BE2C (cell line): ENCODE measurements at regions not wholly inside any gene's neighbourhood (a gene's known extent, or its start where the extent isn't known, plus 50 kb on each side); places are given as distances from the start of the nearest gene placed in this dataset.
"Not testable (repeated sequence)": the region's sequence is repeated elsewhere in the genome, so short reads cannot be mapped to it uniquely, and the experiment has no call there.

Experiments
- DNase-seq: peaks from one replicate; pipeline ENCODE4 v3.0.0-alpha.2; 2020
- H3K27me3 ChIP-seq: fragments of 250-450 bp; sonication (Bioruptor Pico); 2 replicates; pipeline ENCODE4 v1.5.1; 2020; ENCODE audit warnings: mild to moderate bottlenecking
- H3K36me3 ChIP-seq: fragments of 250-450 bp; sonication (Bioruptor Pico); 2 replicates; pipeline ENCODE4 v1.5.1; 2020; ENCODE audit warnings: mild to moderate bottlenecking
- H3K4me1 ChIP-seq: fragments of 250-450 bp; sonication (Bioruptor Pico); 2 replicates; pipeline ENCODE4 v1.5.1; 2020
- H3K4me3 ChIP-seq: 2 replicates; pipeline ENCODE4 v1.5.1; 2011; ENCODE audit warnings: low read depth, low read length
- H3K9me3 ChIP-seq: fragments of 250-450 bp; sonication (Bioruptor Pico); 2 replicates; pipeline ENCODE4 v1.5.1; 2020
- TF ChIP-seq, protein P1 (sequence below): IDR thresholded peaks from 2 replicates; pipeline ENCODE4 v1.5.1; 2012; ENCODE audit warnings: mild to moderate bottlenecking, low read depth, low read length

DNA sequence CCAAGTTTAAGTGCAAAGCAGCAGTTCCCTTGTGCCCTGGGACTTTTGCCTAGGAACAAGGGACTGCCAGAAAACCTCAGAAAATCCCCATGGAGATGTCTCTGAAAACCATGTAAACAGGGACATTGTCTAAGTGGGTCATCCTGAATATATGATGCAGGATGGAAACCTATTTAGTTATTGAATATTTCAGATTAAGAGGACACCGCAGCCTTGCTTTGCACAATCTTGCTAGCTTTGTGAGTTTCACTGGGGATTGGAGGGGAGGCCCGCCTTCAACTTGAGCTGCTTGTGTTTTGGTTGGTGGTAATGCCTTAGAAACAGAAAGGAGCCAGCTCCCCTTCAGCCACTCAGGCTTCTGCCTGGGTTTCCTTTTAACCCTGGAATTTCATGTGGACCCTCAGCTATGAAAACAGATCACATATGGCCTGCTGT lies 112.8 kb downstream of the C9orf152 start:
- no peaks in the 10 kb centered on the region for H3K4me1 ChIP-seq

DNA sequence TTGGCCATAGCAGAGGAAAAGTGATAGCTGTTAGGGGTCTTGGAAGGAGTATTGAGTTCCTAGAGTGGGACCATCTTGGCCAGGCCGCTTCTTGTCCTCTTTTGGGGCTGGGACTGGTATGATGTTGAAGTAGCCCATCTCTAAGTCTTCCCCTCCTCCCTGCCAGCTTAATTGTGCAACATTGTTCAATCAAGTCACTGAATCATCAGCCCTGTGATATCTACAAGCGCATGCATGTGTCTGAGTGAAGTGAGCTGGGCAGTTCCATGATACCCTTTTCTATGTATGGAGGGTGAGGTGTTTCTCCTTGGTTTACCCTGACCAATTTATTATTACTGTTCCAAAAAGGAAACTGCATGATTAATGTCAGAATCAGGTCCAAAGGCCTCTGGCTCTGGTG lies 112.2 kb downstream of the C9orf152 start:
- Histone ChIP-seq H3K4me1 (no peaks in the 10 kb centered on the region), H3K4me3 (no peak overlapping the region), H3K36me3 (no peaks in the 10 kb centered on the region), H3K9me3 (no peaks in the 10 kb centered on the region; the same call in 1 of the 2 replicates), H3K27me3 (no peaks in the 10 kb centered on the region)
- TF ChIP-seq, protein P1, sequence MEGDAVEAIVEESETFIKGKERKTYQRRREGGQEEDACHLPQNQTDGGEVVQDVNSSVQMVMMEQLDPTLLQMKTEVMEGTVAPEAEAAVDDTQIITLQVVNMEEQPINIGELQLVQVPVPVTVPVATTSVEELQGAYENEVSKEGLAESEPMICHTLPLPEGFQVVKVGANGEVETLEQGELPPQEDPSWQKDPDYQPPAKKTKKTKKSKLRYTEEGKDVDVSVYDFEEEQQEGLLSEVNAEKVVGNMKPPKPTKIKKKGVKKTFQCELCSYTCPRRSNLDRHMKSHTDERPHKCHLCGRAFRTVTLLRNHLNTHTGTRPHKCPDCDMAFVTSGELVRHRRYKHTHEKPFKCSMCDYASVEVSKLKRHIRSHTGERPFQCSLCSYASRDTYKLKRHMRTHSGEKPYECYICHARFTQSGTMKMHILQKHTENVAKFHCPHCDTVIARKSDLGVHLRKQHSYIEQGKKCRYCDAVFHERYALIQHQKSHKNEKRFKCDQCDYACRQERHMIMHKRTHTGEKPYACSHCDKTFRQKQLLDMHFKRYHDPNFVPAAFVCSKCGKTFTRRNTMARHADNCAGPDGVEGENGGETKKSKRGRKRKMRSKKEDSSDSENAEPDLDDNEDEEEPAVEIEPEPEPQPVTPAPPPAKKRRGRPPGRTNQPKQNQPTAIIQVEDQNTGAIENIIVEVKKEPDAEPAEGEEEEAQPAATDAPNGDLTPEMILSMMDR = no peak
- no peak for DNase-seq

More for the DNA sequence above, 112.8 kb downstream of the C9orf152 start:
- TF ChIP-seq, protein P1 = no peak
- no peaks in the 10 kb centered on the region; the same call in 1 of the 2 replicates for H3K9me3 ChIP-seq
- H3K36me3 ChIP-seq = no peaks in the 10 kb centered on the region
- no peak for DNase-seq
- H3K4me3 ChIP-seq = no peak overlapping the region
- no peaks in the 10 kb centered on the region for H3K27me3 ChIP-seq

DNA sequence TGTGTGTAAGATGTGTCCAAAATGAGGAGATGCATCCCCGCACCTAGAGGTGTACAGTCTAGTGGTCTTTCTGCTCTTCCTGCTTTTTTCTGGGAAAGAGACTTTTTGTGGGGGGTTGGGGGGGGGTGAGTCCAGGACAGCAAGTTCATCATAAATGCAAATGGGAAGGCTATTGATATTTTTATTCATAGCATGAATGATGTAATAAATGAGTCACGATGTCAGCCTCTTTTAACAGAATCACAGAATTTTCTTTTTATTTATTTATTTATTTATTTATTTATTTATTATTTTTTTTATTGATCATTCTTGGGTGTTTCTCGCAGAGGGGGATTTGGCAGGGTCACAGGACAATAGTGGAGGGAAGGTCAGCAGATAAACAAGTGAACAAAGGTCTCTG lies 111.3 kb downstream of the C9orf152 start:
- not testable (repeated sequence) for DNase-seq, H3K4me3 ChIP-seq, H3K27me3 ChIP-seq, H3K4me1 ChIP-seq, H3K9me3 ChIP-seq, H3K36me3 ChIP-seq

DNA sequence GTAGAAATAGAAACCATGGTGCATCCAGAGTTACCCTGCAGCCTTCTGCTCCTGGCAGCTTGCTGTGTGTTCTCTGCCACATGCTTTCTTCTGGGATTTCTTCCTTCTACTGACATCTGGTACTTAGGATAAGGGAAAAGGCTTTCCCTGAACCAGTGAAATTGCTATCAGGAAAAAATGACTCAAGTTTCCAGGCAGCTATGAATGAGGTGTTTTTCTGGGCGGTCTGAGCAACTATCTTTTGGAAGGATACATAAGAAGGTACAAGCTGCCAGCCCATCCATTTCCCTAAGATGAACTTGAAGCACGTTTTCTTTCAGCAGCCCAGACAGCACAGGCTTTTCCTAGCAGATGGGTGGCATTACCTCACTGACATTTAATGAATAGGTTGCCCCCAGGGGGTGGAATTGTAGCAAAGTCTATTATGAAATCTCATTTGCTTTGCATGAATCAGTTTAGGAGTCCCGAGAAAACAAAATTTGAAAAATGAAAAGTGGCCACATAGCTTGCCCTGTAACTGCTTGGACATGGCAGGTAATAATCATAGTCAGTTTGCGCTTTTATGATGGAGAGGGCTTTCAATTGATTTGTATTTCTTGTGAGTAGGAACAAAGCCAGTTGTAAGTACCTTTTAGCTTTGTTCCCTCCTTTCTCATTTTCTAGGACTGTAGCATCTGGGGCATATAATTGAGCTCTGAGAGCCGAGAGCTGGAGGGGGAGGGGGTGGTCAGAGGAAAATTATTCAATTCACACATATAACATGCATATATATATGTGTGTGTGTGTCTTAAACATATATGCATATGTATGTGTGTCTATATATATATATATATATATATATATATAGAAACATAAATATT lies 108.5 kb downstream of the C9orf152 start:
- no peaks in the 10 kb centered on the region; the same call in 1 of the 2 replicates for H3K9me3 ChIP-seq
- H3K4me1 ChIP-seq = no peaks in the 10 kb centered on the region; the same call in 1 of the 2 replicates
- TF ChIP-seq, protein P1 = no peak
- H3K27me3 ChIP-seq = no peaks in the 10 kb centered on the region
- peak; percentile 19 for DNase-seq
- no peak overlapping the region for H3K4me3 ChIP-seq
- no peaks in the 10 kb centered on the region for H3K36me3 ChIP-seq

DNA sequence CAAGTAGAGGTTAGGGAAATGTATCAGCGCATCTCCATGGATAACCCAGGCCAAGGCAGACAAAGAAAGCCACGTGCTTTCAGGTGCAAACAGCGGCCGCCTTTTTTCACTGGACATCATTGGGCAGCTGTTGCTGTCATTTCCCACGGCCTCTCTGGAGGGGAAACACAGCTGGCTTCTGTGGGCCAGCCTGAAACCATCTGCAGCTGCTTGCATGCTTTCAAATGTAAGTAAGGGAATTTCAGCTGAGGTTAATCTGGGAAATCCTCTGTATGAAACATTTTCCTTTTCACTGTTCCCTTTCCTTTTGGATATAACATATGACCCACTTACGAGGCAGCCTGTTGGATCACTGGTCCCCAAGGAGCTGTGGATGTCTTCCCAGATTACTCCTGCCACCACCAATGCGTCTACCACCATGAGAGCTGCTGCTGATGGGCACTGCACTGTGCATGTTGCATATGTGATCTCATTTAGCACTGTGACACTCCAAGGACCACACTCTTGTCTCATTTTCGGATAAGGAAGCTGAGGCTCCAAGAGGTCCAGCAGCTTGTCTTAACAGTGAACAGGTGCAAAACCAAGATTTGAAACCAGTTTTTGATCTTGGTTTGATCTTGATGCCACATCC lies 106.3 kb downstream of the C9orf152 start:
- no peaks in the 10 kb centered on the region; the same call in 1 of the 2 replicates for H3K9me3 ChIP-seq
- H3K27me3 ChIP-seq = no peaks in the 10 kb centered on the region
- no peaks in the 10 kb centered on the region for H3K36me3 ChIP-seq
- no peaks in the 10 kb centered on the region; the same call in none of the 2 replicates for H3K4me1 ChIP-seq
- DNase-seq = no peak
- TF ChIP-seq, protein P1 = no peak
- no peak overlapping the region for H3K4me3 ChIP-seq

DNA sequence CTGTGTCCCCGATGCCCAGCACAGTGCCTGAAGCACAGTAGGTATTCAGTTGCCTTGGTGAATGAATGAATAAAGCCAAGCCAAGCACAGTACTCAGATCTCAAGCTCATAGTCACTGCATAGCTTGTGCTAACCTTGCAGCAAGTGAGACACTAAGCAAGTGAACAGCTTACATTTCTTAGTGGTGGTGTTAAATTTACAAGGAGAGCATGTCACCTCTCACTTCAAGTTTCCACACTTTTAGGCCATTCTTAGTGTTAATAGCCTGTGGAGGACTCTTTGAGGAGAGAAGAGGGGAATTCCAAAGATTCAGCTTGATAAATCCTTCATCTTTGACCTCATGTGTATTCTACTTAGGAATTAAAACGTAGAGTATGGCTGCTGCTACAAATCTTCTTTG lies 104.7 kb downstream of the C9orf152 start:
- DNase-seq = no peak
- Histone ChIP-seq H3K36me3 (no peaks in the 10 kb centered on the region), H3K27me3 (no peaks in the 10 kb centered on the region), H3K9me3 (no peaks in the 10 kb centered on the region; the same call in 1 of the 2 replicates), H3K4me3 (no peak overlapping the region), H3K4me1 (peaks cover 3% of the 10 kb centered on the region)
- TF ChIP-seq, protein P1 = no peak
